ENCODE measurements at regions not wholly inside any gene's neighbourhood (a gene's known extent, or its start where the extent isn't known, plus 50 kb on each side); places are given as distances from the start of the nearest gene placed in this dataset.

DNA sequence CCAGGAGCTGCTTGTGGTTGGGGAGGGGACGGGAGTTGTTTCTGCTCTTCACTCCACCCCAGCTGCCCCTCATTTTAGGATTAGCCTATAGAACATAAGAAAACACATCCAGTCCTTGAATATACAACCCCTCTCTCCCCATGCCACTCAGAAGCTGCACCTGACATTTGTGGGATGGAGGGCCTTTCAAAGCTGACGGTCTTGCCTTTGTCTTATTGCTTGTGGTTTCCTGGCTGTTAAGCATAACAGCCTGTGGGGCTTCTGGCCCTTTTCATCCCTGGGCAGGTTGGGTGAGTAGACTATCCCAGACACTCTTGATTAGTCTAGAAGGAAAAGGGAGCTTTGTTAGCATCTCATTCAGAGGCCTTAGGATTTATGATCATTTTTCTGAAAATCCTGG, 407.6 kb upstream of the BOD1L1 start:
- no peak for DNase-seq (ENCODE audit: low spot score)

DNA sequence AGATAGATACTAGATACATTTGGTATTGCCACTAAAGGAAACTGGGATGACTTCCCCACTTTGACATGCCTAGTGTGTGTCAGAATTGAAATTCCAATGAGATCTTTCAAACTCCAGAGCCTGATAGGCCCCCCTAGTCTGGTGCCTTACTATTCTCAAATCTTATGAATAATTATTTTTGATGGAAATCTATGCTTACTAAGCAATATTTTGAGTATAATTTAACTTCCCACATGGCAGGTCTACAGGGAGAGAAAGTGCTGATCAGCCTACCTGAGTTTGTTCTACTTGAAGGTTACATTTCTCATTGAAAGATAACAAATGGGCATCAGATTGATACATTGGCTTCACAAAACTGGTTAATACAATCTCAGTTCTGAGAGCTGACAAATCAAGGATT, 415.7 kb upstream of the BOD1L1 start:
- no peak for DNase-seq (ENCODE audit: low spot score)

DNA sequence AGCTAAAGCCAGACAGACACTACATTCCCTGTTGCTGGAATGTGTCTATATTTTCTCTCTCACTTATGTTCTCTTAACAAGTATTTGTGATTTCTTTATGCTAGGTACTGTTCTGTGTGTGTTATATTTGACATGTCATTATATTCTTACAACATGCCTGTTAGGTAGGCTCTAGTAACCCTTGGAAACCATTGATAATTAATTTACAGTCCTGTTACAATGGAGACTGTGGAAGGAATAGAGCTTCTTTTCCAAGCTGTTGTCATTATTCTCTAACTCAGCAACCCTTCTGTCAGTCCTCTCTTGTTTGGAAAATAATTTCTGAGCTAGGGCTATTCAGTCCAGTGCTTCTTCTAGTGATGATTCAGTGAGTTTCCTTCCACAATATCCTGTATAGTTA, 419.1 kb upstream of the BOD1L1 start:
- DNase-seq (ENCODE audit: low spot score) = no peak

DNA sequence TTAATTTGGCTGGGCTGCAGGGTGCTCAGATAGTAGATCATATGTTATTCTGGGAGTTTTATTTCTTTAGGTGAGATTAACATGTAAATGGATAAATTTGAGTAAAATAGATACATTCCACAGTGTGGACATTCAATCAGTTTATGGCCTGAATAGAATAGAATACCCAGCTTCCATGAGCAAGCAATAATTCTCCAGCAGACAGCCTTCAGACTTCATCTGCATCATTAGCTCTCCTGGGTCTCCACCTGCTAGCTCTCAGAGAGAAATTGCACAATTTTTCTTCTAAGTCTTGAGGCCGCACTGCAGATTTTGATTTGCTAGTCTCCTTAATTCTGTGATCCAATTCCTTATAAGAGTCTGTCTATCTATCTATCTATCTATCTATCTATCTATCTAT, 420.3 kb upstream of the BOD1L1 start:
- no peak for DNase-seq (ENCODE audit: low spot score)

DNA sequence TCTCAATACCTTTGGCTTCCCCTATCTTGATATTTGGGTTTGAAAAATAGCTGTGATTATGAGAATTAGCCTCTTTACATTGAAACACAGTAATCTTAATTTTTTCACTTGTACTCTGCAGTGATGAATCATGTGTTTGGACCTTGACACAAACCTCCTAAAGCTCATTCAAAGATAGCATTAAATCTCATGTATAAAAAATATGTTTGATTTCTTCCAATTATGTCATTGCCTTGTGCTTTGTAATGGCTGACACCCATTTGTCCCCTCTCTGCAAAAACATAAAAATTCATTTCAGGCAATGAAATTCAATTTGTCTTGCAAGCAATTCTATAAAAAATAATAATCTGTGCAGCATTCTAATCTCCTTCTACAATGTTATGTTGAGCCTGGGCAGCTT, 422.4 kb upstream of the BOD1L1 start:
- DNase-seq (ENCODE audit: low spot score) = no peak

DNA sequence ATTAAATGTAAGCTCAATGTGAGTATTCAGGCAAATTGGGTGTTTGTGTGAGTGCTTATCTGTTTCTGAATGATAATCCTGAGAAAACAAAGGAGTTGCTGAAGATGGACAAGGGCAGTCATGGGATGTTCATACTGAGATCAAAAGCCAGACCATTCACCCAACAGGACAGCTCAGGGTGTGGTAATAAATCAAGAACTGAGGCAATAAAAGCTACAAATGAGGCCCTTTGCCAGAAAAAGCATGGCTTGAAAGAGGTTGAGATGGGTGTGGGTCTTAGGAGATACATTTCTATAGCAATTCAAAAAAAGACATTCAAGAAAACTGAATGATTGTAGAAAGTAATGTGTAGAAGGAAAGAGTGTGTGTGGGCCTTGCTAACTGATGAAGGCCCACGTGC, 425.8 kb upstream of the BOD1L1 start:
- no peak for DNase-seq (ENCODE audit: low spot score)

DNA sequence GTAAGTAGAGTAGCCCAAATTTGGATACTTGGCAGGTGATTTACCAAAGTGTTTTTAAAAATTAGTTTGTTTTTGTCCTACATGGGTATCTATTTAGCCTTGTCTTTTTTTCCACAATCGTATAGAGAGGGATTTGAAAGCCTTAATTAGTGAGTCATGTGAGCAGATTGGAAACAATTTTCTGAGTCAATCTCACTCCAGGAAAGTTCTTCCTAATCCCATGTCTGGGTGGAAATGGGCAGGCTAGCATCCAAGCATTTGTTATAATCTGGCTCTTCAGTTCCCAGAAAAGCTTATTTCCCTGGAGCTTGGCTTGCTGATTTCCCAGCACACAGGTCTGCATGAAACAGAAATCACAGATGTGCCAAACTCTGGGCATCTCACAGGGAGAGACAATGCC, 426.9 kb upstream of the BOD1L1 start:
- DNase-seq (ENCODE audit: low spot score) = no peak

DNA sequence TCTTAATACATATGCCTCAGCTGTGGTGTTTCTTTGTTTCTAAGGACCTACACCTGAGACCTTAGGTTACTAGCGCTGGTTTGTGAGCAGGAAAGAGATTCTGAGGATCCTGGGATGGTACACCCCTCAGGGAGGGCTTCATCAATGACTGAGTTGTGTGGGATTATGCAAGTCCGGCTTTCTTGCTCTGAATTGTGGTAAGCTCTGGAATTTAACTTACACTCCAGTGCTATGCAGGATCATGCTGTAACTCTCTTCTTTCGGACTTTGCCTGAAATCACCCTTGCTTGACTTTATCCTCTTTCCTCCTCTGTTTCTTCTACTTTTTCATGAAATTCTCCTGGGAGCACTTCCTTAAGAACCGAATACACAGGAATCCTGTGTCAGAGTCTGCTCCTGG, 431.5 kb upstream of the BOD1L1 start:
- DNase-seq (ENCODE audit: low spot score) = no peak

DNA sequence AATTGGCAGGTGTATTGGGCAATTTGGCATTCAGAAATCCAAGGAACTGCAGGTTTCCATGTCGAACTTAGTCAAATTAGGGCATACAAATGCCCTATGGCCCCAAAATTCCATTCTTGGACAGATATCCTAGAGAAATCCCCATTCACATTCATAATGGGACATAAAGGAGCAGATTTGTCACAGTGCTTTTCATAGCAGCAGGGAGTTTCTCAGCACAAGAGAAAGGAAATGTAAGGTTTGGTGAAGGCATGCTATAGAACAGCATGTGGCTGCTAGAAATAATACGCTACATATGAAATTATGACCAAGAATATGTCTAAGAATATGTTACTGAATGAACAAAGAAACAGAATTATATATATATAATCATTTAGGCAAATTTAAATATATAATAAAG, 437.5 kb upstream of the BOD1L1 start:
- no peak for DNase-seq (ENCODE audit: low spot score)

DNA sequence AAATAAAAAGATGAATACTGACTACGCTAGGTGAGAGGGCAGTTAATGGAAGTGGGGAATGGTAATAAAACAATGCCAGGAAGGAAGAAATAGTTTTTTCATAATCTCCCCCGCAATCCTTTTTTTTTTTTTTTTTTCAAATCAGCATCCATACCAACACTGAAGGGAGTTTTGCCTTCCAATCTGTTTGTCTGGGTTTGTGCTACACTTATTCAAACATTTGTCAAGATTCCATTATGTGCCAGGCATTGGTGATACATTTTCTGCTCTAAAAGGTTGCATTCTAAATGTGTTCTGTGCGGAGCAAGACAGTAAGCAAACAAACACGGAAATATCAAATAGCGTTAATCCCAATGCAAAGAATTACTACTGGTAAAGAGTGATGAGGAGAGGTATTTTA, 437.9 kb upstream of the BOD1L1 start:
- DNase-seq (ENCODE audit: low spot score) = no peak

DNA sequence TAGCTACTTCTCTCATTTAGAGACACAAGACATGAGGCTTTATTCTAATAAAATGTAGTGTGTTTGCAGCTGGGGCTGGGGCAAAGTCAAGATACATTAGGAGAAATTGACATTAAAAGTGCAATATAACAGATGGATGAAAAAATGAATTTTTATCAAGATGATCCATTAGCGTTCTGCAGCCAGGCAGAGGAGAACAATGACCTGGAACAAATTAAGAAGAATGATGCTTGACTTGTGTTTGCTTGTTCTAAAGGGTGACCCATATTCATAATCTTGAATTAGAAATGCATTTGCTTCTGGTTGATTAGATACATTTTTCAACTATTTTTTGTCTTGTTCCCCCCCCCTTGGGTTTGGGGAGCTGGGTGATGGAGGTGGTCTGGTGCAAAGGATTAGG, 439.5 kb upstream of the BOD1L1 start:
- DNase-seq (ENCODE audit: low spot score) = no peak

DNA sequence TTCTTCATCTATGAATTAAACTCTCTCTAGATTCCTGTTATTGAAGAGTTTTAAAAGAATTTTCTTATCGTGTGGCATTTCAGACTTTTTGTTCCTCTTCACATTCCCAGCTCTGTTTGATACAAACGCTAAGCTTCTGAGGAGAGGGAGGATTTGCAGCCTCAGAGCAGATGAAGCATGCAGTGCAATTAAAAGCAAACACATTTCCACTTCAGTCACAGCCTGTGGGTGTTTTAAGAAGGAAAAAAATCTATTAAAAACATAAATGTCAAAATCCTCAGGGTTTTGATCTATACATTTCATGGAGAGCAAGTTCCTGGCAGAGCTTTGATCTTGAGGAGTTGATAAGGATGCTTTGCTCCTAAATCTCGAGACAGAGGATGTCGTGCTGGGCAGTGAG, 442.4 kb upstream of the BOD1L1 start:
- no peak for DNase-seq (ENCODE audit: low spot score)

DNA sequence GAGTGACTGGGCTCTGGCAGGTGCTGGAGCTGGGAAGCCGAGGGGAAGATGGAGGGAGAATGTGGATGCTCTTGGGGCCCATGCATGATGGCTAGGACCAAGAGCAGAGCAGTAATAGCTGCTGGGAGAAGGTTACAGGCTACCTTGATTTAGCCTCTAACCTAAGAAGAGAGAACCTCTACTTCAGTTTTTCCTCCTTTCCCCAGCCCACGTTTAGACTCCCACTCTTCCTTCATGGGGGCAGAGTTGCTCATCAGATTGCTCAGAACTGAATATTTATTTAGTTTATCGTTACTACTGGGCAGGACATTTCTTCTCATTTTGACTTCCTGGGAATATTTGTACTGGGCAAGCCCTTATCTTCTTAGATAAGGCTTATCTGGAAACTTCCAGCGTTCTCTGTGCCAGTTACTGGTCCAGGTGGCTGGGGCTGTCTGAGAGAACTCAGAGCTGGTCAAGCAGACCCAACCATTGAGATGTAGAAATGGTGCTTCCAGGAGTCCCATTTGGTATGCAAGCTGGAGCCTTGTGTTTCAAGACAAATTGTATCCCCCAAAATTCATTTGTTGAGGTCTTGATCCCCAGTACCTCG, 442.9 kb upstream of the BOD1L1 start:
- DNase-seq (ENCODE audit: low spot score) = no peak

DNA sequence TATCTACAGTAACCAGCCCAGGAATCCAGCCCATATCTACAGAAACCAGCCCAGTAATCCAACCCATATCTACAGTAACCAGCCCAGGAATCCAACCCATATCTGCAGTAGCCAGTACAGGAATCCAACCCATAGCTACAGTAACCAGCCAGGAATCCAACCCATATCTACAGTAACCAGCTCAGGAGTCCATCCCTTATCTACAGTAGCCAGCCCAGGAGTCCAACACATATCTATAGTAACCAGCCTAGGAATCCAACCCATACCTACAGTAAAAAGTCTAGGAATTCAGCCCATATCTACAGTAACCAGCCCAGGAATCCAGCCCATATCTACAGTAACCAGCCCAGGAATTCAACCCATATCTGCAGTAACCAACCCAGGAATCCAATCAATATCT, 445.0 kb upstream of the BOD1L1 start:
- DNase-seq (ENCODE audit: low spot score) = no peak

DNA sequence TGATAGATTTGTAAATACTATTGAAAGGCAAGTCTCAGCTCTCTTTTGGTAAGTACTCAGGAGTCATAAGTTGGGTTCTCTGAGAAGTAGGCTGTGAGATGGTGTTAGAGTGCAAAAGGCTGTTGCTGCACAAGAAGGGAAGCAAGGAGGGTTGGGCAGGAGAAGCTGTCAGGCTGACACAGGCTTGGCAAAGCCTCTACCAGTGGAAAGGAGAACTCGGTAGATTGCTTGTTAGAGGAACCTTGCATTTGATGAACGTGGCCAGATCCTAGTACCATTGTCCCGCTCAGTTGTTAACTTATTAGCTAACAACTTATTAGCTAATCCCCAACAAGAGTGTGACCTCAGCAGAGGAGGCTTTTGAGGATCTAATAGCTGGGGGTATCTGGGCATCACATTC, 449.3 kb upstream of the BOD1L1 start:
- DNase-seq (ENCODE audit: low spot score) = no peak

DNA sequence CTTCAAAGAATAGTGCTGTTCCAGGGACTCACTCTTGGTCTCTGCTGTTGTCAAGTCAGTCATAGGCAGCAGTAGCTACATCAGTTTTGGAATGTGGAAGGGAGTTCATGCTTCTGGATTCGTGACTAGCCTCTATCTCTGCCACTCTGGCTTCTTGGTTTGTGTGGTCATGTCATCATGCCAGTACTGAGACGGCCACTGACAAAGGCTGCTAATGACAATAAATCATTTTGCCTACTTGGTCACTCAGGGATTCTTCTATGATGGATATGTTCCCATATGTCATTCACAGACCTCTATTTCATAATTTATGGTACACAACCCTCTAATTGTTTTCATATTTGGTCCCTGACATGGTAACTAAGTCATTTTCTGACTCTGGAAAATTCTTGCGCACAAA, 450.8 kb upstream of the BOD1L1 start:
- DNase-seq (ENCODE audit: low spot score) = no peak

DNA sequence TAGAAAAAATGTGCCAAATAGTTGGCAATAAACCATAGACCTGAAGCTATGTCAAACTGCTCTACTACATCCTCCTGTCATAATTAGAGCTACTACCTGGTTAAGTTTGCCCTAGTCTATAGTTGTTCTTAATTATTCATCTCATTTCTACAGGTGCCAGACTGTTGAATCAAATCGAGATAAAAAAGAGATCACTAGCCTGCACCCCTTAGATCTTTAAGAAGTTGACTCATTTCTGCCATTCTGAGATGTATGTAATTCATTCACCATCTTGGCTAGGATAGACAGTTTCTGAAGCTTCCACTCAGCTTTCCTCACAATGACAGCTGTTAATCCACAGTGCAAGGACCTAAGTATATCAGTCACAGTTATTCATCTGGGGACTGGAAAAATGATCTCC, 452.1 kb upstream of the BOD1L1 start:
- no peak for DNase-seq (ENCODE audit: low spot score)

DNA sequence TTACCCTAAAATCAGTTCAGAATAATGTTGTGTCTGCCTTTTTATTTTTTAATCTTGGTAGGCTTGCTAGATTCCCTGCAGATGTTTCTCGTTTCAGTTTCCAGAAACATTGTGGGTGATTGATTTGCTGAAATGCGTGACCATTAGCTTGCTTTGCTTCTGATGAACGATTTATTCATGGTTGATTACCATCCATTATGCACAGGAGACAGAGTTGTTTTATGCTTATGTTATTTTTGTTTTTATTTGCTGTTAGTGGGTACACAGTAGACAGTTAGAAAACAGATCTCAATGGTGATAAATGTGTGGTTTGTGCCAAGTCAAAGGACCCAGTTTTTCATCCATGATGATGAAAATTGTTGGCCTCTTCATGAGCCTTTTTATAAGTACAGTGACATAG, 455.6 kb upstream of the BOD1L1 start:
- no peak for DNase-seq (ENCODE audit: low spot score)

DNA sequence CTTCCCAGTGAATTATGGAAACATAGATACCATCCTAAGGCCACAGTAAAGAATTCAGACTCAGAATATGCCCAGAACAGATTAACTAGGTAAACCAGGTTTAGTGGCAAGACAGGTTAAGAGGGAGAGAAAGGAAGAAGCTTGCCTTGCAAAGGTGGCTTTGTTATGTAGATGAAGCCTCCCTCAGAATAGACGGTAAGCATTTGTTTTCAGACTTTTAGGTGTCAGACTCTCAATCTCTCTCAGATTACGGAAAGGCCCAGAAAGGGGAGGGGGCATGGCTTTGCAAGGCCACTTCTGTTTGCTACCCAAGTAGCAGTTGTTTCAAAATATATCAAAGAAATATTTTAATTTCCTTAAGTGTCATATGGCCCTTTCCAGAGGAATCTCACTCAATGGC, 457.1 kb upstream of the BOD1L1 start:
- DNase-seq (ENCODE audit: low spot score) = no peak

DNA sequence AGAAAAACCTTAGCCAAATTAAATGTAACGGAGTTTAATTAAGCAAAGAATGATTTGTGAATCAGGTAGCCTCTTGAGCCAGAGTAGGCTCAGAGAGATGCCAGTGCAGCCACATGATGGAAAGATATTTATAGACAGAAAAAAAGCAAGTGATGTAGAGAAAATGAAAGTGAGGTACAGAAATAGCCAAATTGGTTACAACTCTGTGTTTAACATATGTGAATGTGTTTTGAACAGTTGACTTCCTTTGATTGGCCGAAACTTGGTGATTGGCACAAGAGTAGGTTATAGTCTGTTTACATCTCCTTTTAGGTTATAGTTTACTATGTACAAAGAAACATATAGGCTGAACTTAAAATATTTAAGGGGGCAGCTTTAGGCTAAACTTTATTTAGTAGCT, 459.9 kb upstream of the BOD1L1 start:
- DNase-seq (ENCODE audit: low spot score) = no peak

DNA sequence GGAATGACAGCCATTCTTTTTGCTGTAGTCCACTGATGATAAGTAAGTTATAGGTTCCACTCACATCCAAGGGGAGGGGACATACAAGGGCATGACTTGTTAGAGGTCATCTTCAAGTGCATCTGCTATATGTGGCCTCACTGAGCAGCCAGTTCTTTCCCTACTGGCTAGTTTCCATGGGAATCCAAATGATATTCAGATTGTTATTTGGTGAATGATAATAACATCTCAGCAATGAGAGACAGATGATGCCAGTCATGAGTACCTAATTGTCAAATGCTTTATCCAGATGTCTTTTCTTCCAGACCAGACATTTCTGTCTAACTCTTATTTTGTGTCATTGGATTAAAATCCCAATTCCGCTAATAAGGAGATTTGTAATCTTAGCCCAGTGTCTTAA, 460.4 kb upstream of the BOD1L1 start:
- DNase-seq (ENCODE audit: low spot score) = no peak

DNA sequence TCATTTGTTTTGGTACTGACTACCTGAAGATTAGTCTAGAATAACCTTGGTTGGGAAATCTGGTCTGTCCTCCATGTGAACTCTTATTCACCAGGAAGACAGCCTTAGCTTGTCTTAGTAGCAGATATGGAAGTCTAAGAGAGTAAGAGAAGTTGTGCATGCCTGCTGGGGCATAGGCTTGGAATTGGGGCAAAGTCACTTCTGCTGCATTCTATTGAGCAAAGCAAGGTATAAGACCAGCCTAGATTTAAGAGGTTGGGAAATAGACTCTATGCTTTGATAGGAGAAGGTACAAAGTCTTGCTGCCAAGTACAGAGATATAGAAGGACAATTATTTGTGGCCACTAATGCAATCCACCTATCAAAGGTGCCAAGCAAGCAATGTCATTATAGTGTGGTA, 464.0 kb upstream of the BOD1L1 start:
- no peak for DNase-seq (ENCODE audit: low spot score)

DNA sequence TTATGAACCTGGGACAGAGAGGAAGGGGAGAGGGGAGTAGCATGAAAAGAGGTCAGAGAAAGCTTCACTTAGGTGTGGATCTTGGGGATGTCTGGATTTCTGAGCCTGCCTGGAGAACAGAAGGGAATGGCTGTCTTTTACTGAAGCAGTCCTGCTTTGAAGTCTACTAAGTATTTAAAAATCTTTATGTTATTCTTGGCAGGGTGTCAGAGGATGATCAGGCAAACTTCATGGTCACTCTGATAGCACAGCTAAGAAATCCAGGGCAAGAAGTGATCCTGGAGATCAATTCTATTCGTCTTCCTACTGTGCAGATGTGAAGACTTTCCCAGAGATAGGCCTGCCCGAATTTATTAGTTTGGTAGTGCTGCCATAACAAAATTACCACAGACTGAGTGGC, 464.4 kb upstream of the BOD1L1 start:
- DNase-seq (ENCODE audit: low spot score) = no peak

DNA sequence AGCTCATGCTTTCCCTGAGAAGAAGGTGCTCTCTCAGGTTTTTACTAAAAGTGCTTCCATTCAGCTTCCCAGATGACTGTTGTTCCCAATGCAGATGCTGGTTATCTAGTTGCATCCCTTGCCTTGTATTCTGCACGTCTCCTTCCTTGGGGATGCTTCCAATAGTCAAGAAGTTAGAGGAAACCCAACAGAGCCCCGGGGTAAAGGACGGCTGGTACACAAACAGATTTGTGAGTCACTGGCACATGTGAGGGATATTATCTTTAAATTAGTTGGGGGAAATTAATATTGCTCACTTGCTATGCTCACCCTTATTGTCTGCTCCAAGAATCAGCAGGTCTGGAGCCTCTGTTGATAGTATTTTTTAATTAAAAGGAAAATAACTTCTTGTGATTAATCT, 465.2 kb upstream of the BOD1L1 start:
- DNase-seq (ENCODE audit: low spot score) = no peak

DNA sequence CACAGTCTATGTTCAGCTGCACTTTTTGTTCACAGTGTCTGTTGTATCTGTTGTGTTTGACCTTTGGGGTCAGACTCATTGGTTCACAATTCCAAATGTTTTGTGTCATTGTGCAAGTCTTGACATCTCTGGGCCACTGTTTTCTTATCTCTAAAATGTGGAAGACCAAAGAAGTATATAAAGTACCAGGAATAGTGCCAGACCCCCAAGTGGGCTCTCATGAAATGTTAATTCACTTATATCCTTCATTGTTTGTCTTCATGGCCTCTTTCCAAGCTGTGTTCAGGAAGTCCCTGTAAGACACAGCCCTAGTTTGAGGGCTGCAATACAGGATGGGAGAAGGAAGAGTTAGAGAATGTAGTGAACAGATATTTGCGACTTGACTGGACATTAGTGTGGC, 468.3 kb upstream of the BOD1L1 start:
- DNase-seq (ENCODE audit: low spot score) = no peak
